CD14-positive monocyte (primary cell): ENCODE measurements at regions not wholly inside any gene's neighbourhood (a gene's known extent, or its start where the extent isn't known, plus 50 kb on each side); places are given as distances from the start of the nearest gene placed in this dataset.

Experiments
- DNase-seq, 3 donors: peaks; one replicate each; pipeline ENCODE4 v3.0.0-alpha.2; 2011 to 2022
- H2AFZ ChIP-seq: 2 replicates; pipeline ENCODE4 v1.6.0; 2012; ENCODE audit warnings: mild to moderate bottlenecking, low read depth, low read length, inconsistent platforms; ENCODE audit not compliant: insufficient read depth, poor library complexity, severe bottlenecking
- H3K27ac ChIP-seq, 2 donors: 1 replicate in 1 of 2; 2 replicates in 1 of 2; pipeline ENCODE4 v1.5.1; 2012 to 2013; ENCODE audit warnings: low read length in 2 of 2, control low read depth in 1 of 2, inconsistent platforms in 1 of 2, low read depth in 1 of 2, mild to moderate bottlenecking in 1 of 2
- H3K27me3 ChIP-seq, 2 donors: one replicate each; pipeline versions ENCODE4 v1.6.0 to v1.6.1; 2011 to 2013; ENCODE audit warnings: low read length in 2 of 2; ENCODE audit not compliant: control insufficient read depth in 2 of 2, insufficient read depth in 2 of 2
- H3K36me3 ChIP-seq, 2 donors: replicated peaks in 1 of 2; 1 replicate in 1 of 2; 2 replicates in 1 of 2; pipeline versions ENCODE4 v1.5.1 to v1.6.1; 2012 to 2013; ENCODE audit warnings: low read length in 2 of 2, control low read depth in 1 of 2, inconsistent platforms in 1 of 2, mild to moderate bottlenecking in 1 of 2; ENCODE audit not compliant: insufficient read depth in 2 of 2, control insufficient read depth in 1 of 2
- H3K4me1 ChIP-seq, 2 donors: 1 replicate in 1 of 2; 2 replicates in 1 of 2; pipeline versions ENCODE4 v1.5.1 to v1.6.1; 2012 to 2013; ENCODE audit warnings: low read length in 2 of 2, control low read depth in 1 of 2, inconsistent platforms in 1 of 2, mild to moderate bottlenecking in 1 of 2, moderate library complexity in 1 of 2; ENCODE audit not compliant: insufficient read depth in 2 of 2, control insufficient read depth in 1 of 2
- H3K4me2 ChIP-seq: replicated peaks from 2 replicates; pipeline ENCODE3; 2012; ENCODE audit warnings: low read length, moderate library complexity, mild to moderate bottlenecking; ENCODE audit not compliant: poor library complexity, severe bottlenecking; ENCODE audit errors: extremely low read depth
- H3K4me3 ChIP-seq, 3 experiments: fragments of 200-600 bp in 1 of 3; sonication (generic) in 1 of 3; replicated peaks in 1 of 3; 1 replicate in 2 of 3; 2 replicates in 1 of 3; pipeline ENCODE4 v1.5.1; 2011 to 2013; ENCODE audit warnings: low read length in 3 of 3, mild to moderate bottlenecking in 3 of 3, control low read depth in 2 of 3, low read depth in 2 of 3, inconsistent platforms in 1 of 3, moderate library complexity in 1 of 3
- H3K79me2 ChIP-seq: 2 replicates; pipeline ENCODE4 v1.6.0; 2012; ENCODE audit warnings: mild to moderate bottlenecking, control low read depth, inconsistent platforms, low read length, moderate library complexity; ENCODE audit not compliant: insufficient read depth
- H3K9ac ChIP-seq: 2 replicates; pipeline ENCODE4 v1.6.0; 2017; ENCODE audit warnings: low read length, mild to moderate bottlenecking; ENCODE audit not compliant: insufficient read depth, poor library complexity, severe bottlenecking
- H3K9me3 ChIP-seq, 2 donors: replicated peaks in 1 of 2; 1 replicate in 1 of 2; 2 replicates in 1 of 2; pipeline versions ENCODE4 v1.5.1 to v1.6.1; 2012 to 2013; ENCODE audit warnings: low read length in 2 of 2, control low read depth in 1 of 2; ENCODE audit not compliant: control insufficient read depth in 1 of 2, insufficient read depth in 1 of 2
- H4K20me1 ChIP-seq: 2 replicates; pipeline ENCODE4 v1.6.0; 2012; ENCODE audit warnings: mild to moderate bottlenecking, low read length, control low read depth, moderate library complexity; ENCODE audit not compliant: insufficient read depth
- H3K27ac Mint-ChIP-seq, 7 donors: one replicate each; pipeline ENCODE4 v1.8.0; 2020; ENCODE audit warnings: mild to moderate bottlenecking in 7 of 7, mixed read lengths in 7 of 7, moderate library complexity in 6 of 7, inconsistent platforms in 2 of 7
- H3K27me3 Mint-ChIP-seq, 3 donors: one replicate each; pipeline ENCODE4 v1.8.0; 2021 to 2022; ENCODE audit warnings: low read depth in 3 of 3, mild to moderate bottlenecking in 3 of 3, mixed read lengths in 3 of 3, moderate library complexity in 3 of 3, inconsistent platforms in 1 of 3
- H3K36me3 Mint-ChIP-seq, 2 donors: one replicate each; pipeline ENCODE4 v1.8.0; 2020; ENCODE audit warnings: mixed read lengths in 2 of 2, inconsistent platforms in 1 of 2, mild to moderate bottlenecking in 1 of 2
- H3K4me1 Mint-ChIP-seq: one replicate; pipeline ENCODE4 v1.8.0; 2020; ENCODE audit warnings: mild to moderate bottlenecking, mixed read lengths
- H3K4me3 Mint-ChIP-seq, 2 donors: one replicate each; pipeline ENCODE4 v1.8.0; 2020; ENCODE audit warnings: mild to moderate bottlenecking in 2 of 2, mixed read lengths in 2 of 2, moderate library complexity in 1 of 2
- H3K9me3 Mint-ChIP-seq, 7 donors: one replicate each; pipeline ENCODE4 v1.8.0; 2020 to 2022; ENCODE audit warnings: mixed read lengths in 7 of 7, mild to moderate bottlenecking in 6 of 7, moderate library complexity in 6 of 7, inconsistent platforms in 2 of 7
- WGBS: methylation state at CpG from one replicate; pipeline ENCODE4 v1.1.5; 2013; ENCODE audit warnings: missing lambda C conversion rate; ENCODE audit not compliant: insufficient coverage; 5-methylcytosine and 5-hydroxymethylcytosine counted together
- intact Hi-C, 2 donors: fragments of 100-400 bp; cut with micrococcal nuclease; formaldehyde crosslinking; loops; one replicate each; pipeline versions ENCODE4 v1.15.0 to v1.15.1; 2023
- TF ChIP-seq, protein P1 (sequence below): fragments of 200-600 bp; IDR thresholded peaks from one replicate; pipeline ENCODE4 v1.8.0; 2022; ENCODE audit warnings: antibody characterized with exemption, mild to moderate bottlenecking

GRCh38 chr19:28224441-28224840 lies 988.5 kb downstream of the UQCRFS1 start:
- H3K79me2 ChIP-seq, result no peaks in the 10 kb centered on the region
- Mint-ChIP-seq H3K9me3 (peaks cover 0 to 12% (median 9%) of the 10 kb centered on the region in 7 donors), H3K36me3 (no peaks in the 10 kb centered on the region), H3K27me3 (peaks cover 0 to 5% (median 0%) of the 10 kb centered on the region in 3 donors), H3K27ac (no peak overlapping the region), H3K4me1 (no peaks in the 10 kb centered on the region), H3K4me3 (no peak overlapping the region)
- H3K4me3 ChIP-seq, result no peak overlapping the region
- no peaks in the 10 kb centered on the region for H3K36me3 ChIP-seq
- no peak for DNase-seq
- TF ChIP-seq, protein P1, sequence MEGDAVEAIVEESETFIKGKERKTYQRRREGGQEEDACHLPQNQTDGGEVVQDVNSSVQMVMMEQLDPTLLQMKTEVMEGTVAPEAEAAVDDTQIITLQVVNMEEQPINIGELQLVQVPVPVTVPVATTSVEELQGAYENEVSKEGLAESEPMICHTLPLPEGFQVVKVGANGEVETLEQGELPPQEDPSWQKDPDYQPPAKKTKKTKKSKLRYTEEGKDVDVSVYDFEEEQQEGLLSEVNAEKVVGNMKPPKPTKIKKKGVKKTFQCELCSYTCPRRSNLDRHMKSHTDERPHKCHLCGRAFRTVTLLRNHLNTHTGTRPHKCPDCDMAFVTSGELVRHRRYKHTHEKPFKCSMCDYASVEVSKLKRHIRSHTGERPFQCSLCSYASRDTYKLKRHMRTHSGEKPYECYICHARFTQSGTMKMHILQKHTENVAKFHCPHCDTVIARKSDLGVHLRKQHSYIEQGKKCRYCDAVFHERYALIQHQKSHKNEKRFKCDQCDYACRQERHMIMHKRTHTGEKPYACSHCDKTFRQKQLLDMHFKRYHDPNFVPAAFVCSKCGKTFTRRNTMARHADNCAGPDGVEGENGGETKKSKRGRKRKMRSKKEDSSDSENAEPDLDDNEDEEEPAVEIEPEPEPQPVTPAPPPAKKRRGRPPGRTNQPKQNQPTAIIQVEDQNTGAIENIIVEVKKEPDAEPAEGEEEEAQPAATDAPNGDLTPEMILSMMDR, result no peak
- no peak overlapping the region for H3K27ac ChIP-seq
- H3K9me3 ChIP-seq, result peaks cover 0 to 17% of the 10 kb centered on the region in 2 donors
- 90% methylated on average over 6 of the region's 10 CpGs for WGBS
- intact Hi-C loops, result no loop called here
- H3K9ac ChIP-seq, result no peak overlapping the region
- no peaks in the 10 kb centered on the region for H3K4me1 ChIP-seq
- no peaks in the 10 kb centered on the region for H3K27me3 ChIP-seq
- no peak overlapping the region for H2AFZ ChIP-seq
- no peak overlapping the region for H3K4me2 ChIP-seq
- H4K20me1 ChIP-seq, result no peaks in the 10 kb centered on the region

DNA sequence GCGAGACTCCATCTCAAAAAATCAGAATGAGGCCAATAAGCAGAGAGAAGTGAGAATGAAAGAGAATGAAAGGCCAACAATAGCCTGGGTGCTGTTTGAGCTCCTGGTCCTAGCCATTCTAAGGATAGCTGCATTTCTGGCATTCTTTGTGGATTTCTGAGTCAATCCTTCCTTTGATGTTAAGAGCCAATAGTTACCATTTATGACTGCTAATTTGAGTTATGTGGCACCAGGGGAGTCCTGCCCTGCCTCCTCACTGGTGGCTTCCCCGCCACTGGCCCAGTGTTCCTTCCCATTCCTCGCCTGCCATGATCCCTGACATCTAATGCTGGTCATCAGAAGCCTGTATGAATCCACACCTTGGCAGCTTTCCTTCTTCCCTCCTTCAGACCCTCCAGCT lies 991.2 kb downstream of the UQCRFS1 start:
- Histone ChIP-seq H3K27ac (no peak overlapping the region), H3K9me3 (peaks cover 0 to 17% of the 10 kb centered on the region in 2 donors), H3K79me2 (no peaks in the 10 kb centered on the region), H3K27me3 (no peaks in the 10 kb centered on the region), H2AFZ (no peak overlapping the region), H3K36me3 (no peaks in the 10 kb centered on the region), H4K20me1 (no peaks in the 10 kb centered on the region), H3K4me1 (no peaks in the 10 kb centered on the region), H3K4me2 (no peak overlapping the region), H3K4me3 (no peak overlapping the region), H3K9ac (no peak overlapping the region)
- TF ChIP-seq, protein P1, result no peak
- DNase-seq, result no peak
- Mint-ChIP-seq H3K36me3 (no peaks in the 10 kb centered on the region), H3K4me1 (no peaks in the 10 kb centered on the region), H3K9me3 (peaks cover 2 to 10% (median 9%) of the 10 kb centered on the region in 7 donors), H3K27me3 (no peaks in the 10 kb centered on the region), H3K27ac (no peak overlapping the region), H3K4me3 (no peak overlapping the region)
- intact Hi-C loops, result no loop called here
- 83% methylated on average over 3 of the region's 3 CpGs for WGBS
